ENCODE measurements at regions not wholly inside any gene's neighbourhood (a gene's known extent, or its start where the extent isn't known, plus 50 kb on each side); places are given as distances from the start of the nearest gene placed in this dataset.

DNA sequence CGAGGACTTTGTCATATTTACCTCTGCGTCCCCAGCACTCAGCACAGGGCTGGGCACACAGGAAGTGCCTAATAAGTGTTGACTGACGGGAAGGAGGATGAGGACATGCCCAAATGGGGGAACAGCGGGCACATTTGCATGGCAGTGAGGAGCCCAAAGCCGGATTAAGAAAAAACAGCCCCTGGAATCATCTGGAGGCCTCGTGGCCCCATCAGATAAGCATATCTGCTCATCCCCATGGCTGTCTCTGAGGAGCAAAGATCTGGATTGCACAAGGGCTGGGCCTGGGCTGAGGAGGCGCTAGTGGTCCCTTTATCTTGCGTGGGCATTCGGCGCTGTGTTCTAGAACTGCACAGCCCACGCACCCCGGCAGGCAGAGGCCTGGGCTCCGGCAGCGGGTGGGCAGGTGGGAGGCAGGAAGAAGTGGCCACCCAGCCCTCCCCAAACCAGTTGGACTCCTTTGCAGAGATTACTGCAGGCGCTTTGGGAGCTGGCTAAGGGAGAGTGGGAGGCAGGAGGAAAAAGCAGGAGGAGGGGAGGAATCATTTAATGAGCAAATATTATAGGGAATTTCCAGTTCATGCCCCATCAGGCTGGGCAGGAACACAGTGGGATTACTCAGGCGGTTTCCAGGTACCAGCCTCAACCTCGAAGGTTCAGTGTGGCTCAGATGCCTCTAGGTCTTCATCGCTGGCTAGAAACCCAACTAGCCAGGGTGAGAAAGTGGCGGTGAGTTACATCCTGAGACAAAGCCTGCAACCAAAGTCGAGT, 108.1 kb downstream of the CEBPB start:
- H3K9me3 Mint-ChIP-seq = peaks cover 3 to 4% of the 10 kb centered on the region in 2 donors
- DNase-seq = no peak
- no peak overlapping the region for H3K4me3 Mint-ChIP-seq
- H3K4me1 Mint-ChIP-seq (ENCODE audit: low read depth) = peaks cover 27% of the 10 kb centered on the region
- no peak overlapping the region for H3K27ac Mint-ChIP-seq
- ATAC-seq (replicated peaks in 1 of 2) = no peak
- H3K36me3 Mint-ChIP-seq (ENCODE audit: insufficient read depth in 2 of 2) = no peaks in the 10 kb centered on the region
- peaks cover 15% of the 10 kb centered on the region for H3K27me3 Mint-ChIP-seq (ENCODE audit: low read depth)

DNA sequence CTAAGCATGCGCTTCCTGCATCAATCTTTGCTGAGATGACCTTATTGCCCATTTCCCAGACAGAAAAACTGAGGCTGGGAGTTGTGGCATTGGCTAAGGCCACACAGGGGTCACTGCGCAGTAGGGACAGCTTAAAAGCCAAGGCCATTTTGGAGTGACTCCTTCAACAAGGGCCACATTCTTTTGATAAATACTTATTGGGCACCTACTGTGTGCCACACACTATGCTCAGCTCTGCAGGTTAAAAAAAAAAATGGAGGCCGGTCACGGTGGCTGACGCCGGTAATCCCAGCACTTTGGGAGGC, 108.6 kb downstream of the CEBPB start:
- Mint-ChIP-seq H3K27ac (no peak overlapping the region), H3K9me3 (peaks cover 3 to 4% of the 10 kb centered on the region in 2 donors), H3K27me3 (ENCODE audit: low read depth) (peaks cover 15% of the 10 kb centered on the region), H3K4me1 (ENCODE audit: low read depth) (peaks cover 32% of the 10 kb centered on the region), H3K4me3 (no peak overlapping the region), H3K36me3 (ENCODE audit: insufficient read depth in 2 of 2) (no peaks in the 10 kb centered on the region)
- no peak for ATAC-seq (replicated peaks in 1 of 2)
- DNase-seq = no peak

DNA sequence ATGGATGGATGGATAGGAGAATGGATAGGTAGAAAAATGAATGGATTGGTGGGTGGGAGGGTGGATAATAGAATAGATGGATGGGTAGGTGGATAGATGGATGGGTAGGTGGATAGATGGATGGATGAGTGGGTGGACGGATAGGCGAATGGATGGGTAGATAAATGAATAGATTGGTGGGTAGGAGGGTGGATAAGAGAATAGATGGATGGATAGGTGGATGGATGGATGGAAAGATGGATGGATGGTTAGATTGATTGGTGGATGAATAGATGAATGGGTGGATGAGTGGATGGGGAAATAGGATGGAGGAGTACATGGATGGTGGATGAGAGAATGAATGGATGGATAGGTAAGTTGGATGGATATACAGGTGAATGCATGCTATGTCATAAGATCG, 110.5 kb downstream of the CEBPB start:
- Mint-ChIP-seq H3K36me3 (ENCODE audit: insufficient read depth in 2 of 2) (no peaks in the 10 kb centered on the region), H3K4me3 (no peak overlapping the region), H3K27ac (no peak overlapping the region), H3K4me1 (ENCODE audit: low read depth) (peaks cover 32% of the 10 kb centered on the region), H3K9me3 (peaks cover 3 to 4% of the 10 kb centered on the region in 2 donors), H3K27me3 (ENCODE audit: low read depth) (peaks cover 15% of the 10 kb centered on the region)
- no peak for DNase-seq
- ATAC-seq (replicated peaks in 1 of 2) = no peak

DNA sequence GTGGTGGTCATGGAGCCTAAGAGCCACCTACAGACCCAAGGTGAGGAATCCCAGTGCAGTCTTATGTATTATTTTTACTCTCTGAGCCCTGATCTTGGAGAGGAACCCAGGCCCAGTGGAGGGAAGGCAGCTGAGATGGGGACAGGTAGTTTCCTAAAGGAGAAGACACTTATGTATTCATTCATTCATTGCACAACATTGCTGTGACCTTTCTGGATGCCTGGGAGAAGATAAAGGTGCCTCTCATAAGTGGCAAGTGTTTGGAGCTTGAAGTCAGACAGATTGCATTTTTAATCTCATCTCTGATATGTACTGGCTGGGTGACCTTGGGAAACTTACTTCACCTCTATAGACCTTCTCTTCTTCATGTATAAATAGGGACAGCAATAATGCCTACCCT, 111.1 kb downstream of the CEBPB start:
- no peak overlapping the region for H3K4me3 Mint-ChIP-seq
- H3K27me3 Mint-ChIP-seq (ENCODE audit: low read depth) = peaks cover 15% of the 10 kb centered on the region
- H3K4me1 Mint-ChIP-seq (ENCODE audit: low read depth) = peaks cover 32% of the 10 kb centered on the region
- ATAC-seq (replicated peaks in 1 of 2) = no peak
- no peak for DNase-seq
- no peaks in the 10 kb centered on the region for H3K36me3 Mint-ChIP-seq (ENCODE audit: insufficient read depth in 2 of 2)
- no peak overlapping the region for H3K27ac Mint-ChIP-seq
- H3K9me3 Mint-ChIP-seq = peaks cover 3 to 4% of the 10 kb centered on the region in 2 donors

DNA sequence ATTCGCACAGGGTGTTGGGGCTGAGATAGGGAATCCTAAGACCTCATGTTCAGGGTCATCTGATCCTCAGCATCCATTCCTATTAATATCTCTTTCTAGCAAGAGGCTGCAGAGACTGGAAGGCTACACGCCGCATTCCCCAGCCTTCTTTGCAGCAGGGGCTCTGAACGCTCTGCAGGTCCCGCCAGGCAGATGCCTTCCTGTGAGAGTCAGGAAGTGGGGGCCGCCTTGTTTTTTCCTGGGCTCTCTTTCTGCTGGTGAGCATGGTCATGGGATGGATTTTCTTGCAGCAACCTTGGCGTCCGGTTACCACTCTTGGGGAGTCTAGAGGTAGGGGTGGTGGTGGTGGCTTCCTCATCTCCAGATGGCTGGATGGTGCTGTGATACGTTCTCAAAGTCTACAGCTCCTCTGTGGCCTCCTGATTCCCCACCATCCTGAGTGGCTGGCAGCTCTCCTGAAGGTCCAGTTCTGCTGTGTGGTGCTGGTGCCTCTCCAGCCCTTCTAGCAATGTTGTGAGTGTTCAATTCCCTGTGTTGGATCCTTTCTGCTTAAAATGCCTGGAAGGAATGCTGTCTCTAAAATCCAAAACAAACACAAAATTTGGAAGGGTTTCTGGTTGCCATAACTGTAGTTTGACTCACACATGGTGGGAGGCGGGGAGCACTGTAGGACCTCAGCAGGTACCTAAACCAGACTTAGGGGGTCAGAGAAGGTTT, 111.9 kb downstream of the CEBPB start:
- no peaks in the 10 kb centered on the region for H3K36me3 Mint-ChIP-seq (ENCODE audit: insufficient read depth in 2 of 2)
- peaks cover 3 to 4% of the 10 kb centered on the region in 2 donors for H3K9me3 Mint-ChIP-seq
- H3K4me1 Mint-ChIP-seq (ENCODE audit: low read depth) = peaks cover 26% of the 10 kb centered on the region
- DNase-seq (no peak), ATAC-seq (replicated peaks in 1 of 2) (no peak)
- no peak overlapping the region for H3K4me3 Mint-ChIP-seq
- H3K27ac Mint-ChIP-seq = no peak overlapping the region
- H3K27me3 Mint-ChIP-seq (ENCODE audit: low read depth) = peaks cover 15% of the 10 kb centered on the region

DNA sequence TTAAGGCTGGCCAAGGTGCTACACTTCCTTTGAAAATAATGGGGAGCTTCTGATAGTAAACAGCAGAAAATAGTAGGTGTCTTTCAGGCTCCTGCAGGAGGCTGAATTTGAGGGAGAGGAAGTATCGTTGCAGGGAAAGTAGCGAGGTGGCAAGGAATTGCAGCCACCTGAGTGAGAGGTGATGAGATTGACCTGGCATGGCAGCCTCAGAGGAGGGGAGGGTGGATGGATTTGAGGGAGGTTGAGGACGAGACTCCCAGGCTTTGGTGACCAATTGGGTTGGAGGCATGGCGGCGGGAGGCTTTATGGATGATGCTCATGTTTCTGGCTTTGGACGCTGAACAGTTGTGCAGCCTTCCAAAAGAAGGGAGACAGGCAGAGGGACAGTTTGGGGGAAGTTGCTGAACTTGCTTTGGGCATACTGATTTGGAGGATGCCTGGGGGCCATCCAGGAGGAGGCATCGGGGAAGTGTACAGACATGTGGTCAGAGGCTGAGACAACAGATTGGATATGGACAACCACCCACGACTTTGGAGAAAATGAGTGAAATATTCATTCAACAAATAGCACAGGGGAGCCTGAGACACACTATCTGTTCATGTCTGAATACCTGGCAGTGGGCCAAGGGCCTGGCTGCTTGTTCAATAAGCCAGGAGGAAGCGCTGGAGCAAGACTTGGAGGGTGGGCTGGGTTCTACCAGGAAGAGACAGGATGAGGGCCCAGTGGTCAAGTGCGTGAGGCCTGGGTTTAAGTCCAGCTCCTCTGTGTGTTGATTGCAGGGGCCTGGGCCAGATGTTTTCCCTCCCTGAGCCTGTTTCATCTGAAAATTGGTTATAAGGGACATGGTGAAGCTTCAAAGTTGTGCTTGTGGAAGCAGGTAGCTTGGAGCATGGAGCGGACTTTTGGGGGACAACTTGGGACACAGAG, 113.2 kb downstream of the CEBPB start:
- peaks cover 15% of the 10 kb centered on the region for H3K27me3 Mint-ChIP-seq (ENCODE audit: low read depth)

DNA sequence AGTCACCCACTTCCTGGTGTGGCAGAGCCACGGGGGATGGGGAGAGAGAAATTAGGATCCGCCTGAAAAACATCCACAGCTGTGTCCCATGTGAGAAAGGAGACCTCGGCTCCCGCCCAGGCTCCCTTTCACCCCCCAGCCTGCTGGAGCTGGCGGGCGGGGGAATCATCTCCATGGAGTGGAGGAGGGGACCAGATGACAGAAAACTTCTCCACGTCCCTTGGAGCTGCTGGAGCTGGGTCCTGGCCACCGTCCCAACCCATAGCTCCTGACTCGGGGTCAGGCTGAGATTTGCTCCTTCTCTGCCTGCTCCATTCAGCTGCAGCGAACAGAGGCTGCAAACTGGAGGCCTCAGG, 113.8 kb downstream of the CEBPB start:
- Mint-ChIP-seq H3K4me3 (no peak overlapping the region), H3K4me1 (ENCODE audit: low read depth) (peaks cover 16% of the 10 kb centered on the region), H3K27ac (no peak overlapping the region), H3K9me3 (peaks cover 3 to 4% of the 10 kb centered on the region in 2 donors), H3K36me3 (ENCODE audit: insufficient read depth in 2 of 2) (no peaks in the 10 kb centered on the region), H3K27me3 (ENCODE audit: low read depth) (peaks cover 15% of the 10 kb centered on the region)
- no peak for ATAC-seq (replicated peaks in 1 of 2)
- no peak for DNase-seq

More for the DNA sequence above, 113.2 kb downstream of the CEBPB start:
- Mint-ChIP-seq H3K4me1 (ENCODE audit: low read depth) (peaks cover 16% of the 10 kb centered on the region), H3K4me3 (no peak overlapping the region), H3K36me3 (ENCODE audit: insufficient read depth in 2 of 2) (no peaks in the 10 kb centered on the region), H3K27ac (no peak overlapping the region), H3K9me3 (peaks cover 3 to 4% of the 10 kb centered on the region in 2 donors)
- DNase-seq (no peak), ATAC-seq (replicated peaks in 1 of 2) (no peak)

DNA sequence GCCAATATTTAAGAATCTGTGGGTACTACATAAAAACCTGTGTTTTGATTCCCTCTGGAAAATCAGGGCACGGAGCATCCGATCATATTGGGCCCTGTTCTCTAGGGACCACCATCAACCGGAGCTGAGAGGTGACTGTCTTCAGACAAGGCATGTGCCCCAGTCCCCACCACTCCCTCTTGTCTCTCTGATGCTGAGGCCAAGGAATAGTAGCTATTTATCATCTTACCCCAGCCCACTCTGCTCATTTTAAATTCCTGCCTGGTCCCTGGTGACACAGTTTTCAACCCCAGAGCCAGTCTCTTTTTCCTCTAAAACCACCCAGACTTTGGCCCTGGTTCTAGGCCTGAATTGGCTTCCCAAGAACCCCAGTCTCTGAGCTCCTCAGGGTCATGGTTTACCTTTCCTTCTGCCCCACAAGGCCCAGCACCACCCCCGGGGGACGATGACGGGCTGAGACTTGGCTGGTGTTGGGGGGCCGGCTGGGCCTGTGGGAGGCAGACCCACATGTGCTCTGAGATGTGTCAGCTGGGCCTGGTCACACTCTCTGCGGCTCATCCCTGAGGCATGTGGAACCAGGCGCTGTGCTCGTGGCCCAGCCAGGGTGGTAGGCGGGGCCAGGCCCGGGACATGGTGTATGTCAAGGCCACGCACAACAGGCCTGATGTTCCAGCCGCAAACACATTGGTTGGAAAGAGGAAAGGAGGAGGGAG, 114.4 kb downstream of the CEBPB start:
- no peak overlapping the region for H3K4me3 Mint-ChIP-seq
- DNase-seq (no peak), ATAC-seq (replicated peaks in 1 of 2) (no peak)
- H3K9me3 Mint-ChIP-seq = peaks cover 3 to 4% of the 10 kb centered on the region in 2 donors
- no peaks in the 10 kb centered on the region for H3K36me3 Mint-ChIP-seq (ENCODE audit: insufficient read depth in 2 of 2)
- H3K27me3 Mint-ChIP-seq (ENCODE audit: low read depth) = peaks cover 15% of the 10 kb centered on the region
- peaks cover 16% of the 10 kb centered on the region for H3K4me1 Mint-ChIP-seq (ENCODE audit: low read depth)
- H3K27ac Mint-ChIP-seq = no peak overlapping the region

DNA sequence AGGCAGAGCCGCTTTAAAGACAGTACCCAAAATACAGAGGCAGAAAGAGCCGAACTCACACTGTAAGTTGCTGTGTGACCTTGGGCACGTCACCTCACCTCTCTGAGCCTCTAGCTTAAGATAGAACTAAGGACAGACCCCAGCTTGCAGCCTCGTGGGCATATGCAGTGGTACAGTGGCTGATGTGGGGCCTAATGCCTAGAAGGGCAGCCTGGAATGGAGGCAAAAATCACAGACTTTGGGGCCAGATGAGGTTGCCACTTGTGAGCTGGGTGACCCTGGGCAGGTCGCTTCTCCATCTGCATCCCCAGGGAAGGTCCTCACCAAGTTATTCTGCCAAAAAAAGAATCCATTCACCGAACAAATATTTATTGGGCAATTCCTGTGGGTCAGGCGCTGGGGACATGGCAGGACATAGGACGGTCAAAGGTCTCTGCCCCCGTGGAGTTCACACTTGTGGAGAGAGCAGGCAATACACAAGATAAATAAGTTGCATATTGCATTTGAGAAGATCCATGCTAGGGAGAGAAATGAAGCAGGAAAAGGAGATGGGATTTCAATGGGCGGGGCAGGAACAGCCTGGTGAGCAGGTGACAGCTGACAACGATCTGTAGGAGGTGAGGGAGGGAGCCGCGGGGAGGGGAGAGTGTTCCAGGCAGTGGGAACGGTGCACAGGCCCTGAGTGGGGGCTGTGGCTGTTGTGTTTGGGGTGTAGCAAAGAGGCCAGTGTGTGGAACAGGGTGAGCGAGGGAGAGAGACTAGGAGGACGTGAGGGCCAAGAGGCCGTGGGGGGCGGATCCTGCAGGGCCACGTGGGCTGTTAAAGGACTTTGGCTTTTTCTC, 115.2 kb downstream of the CEBPB start:
- ATAC-seq (replicated peaks in 1 of 2) = no peak
- Mint-ChIP-seq H3K36me3 (ENCODE audit: insufficient read depth in 2 of 2) (no peaks in the 10 kb centered on the region), H3K4me3 (no peak overlapping the region), H3K27me3 (ENCODE audit: low read depth) (peaks cover 7% of the 10 kb centered on the region), H3K4me1 (ENCODE audit: low read depth) (peaks cover 22% of the 10 kb centered on the region), H3K27ac (no peak overlapping the region), H3K9me3 (no peaks in the 10 kb centered on the region)
- DNase-seq = no peak

DNA sequence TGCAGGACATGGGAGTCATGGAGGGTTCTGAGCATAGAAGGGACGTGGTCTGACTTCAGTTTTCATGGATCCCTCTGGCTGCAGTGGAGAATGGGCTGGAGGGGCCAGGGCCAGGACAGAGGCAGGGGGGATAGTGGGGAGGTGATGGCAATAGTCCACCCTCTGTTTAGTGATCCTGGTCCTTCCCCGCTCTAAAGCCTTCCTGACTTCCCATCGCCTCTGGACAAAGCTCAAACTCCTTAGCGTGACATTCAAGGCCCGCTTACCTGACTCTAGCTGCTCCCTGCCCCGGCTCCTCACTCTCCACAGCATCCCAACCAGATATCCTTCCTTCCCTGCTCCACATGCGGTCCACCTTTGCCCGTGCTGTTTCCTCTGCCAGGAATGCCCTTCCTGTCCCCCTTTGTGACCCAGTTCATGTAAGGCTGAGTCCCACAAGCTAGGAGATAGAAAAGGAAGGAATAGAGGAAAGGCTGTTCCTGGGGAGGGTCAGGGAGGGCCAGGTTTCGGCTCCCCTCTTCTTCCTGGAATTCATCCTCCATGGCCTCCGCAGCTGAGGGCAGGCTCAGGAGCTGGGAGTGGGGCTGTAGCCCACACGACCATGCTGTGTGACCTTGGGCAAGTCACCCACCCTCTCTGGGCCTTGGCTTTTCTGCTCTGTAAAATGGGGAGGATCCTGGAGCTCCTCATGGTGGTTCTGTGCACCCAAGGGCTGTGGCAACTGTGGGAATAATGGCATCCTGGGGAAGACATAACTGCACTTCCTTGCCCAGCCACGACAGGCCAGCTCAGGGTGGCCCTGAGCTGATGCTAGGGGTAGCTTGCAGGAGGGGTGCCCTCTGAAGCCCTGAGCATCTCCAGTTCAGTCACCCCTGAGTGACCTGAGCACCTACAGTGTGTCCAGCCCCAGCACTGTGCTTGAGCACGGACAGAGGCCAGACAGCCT, 116.1 kb downstream of the CEBPB start:
- Mint-ChIP-seq H3K4me3 (no peak overlapping the region), H3K36me3 (ENCODE audit: insufficient read depth in 2 of 2) (no peaks in the 10 kb centered on the region), H3K9me3 (no peaks in the 10 kb centered on the region), H3K27me3 (ENCODE audit: low read depth) (peaks cover under 1% of the 10 kb centered on the region), H3K27ac (no peak overlapping the region), H3K4me1 (ENCODE audit: low read depth) (peaks cover 25% of the 10 kb centered on the region)
- DNase-seq = no peak
- ATAC-seq (replicated peaks in 1 of 2) = no peak

DNA sequence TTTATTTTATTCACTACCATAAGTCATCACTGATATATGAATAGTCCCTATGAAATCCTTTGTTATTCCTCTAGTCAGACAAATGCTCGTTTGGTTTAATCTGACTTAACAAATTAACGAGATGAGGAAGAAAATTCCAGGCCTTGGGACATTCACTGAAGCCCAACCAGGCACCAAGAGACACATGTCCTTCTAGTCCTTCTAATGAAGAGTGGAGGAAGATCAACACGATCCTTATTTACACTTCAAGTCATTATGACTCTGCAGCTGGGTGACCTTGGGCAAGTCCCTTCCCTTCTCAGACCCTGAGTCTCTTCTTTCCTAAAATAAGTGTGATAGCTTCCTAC, 117.5 kb downstream of the CEBPB start:
- Mint-ChIP-seq H3K9me3 (no peaks in the 10 kb centered on the region), H3K36me3 (ENCODE audit: insufficient read depth in 2 of 2) (no peaks in the 10 kb centered on the region), H3K27me3 (ENCODE audit: low read depth) (peaks cover 8% of the 10 kb centered on the region), H3K4me3 (no peak overlapping the region), H3K4me1 (ENCODE audit: low read depth) (peaks cover 17% of the 10 kb centered on the region), H3K27ac (no peak overlapping the region)
- no peak for ATAC-seq (replicated peaks in 1 of 2)
- no peak for DNase-seq

Measured in activated T-cell treated with anti-CD3 and anti-CD28 coated beads, Interleukin-2, amount 50 U/mL, for 72 hours (primary cell).